B cell (primary cell): ENCODE measurements at regions not wholly inside any gene's neighbourhood (a gene's known extent, or its start where the extent isn't known, plus 50 kb on each side); places are given as distances from the start of the nearest gene placed in this dataset.

Experiments
- ATAC-seq: fragments of 200-7000 bp; cut with Tn5 transposase; one replicate; pipeline ENCODE4 v1.10.0; 2021; ENCODE audit warnings: low read depth, mild to moderate bottlenecking, moderate number of reproducible peaks, moderate library complexity
- CTCF ChIA-PET: fragments of 350-600 bp; sonication (Branson Sonifier 250); formaldehyde crosslinking; loops from one replicate; lab custom pipeline; 2021; ENCODE audit warnings: antibody characterized with exemption, inconsistent platforms; lab: Charles Lee
- POLR2A ChIA-PET: fragments of 350-600 bp; sonication (Branson Sonifier 250); formaldehyde crosslinking; loops from one replicate; lab custom pipeline; 2021; ENCODE audit warnings: antibody characterized with exemption; lab: Charles Lee
- DNase-seq: peaks from one replicate; pipeline ENCODE4 v3.0.0; 2013
- H2AFZ ChIP-seq: 2 replicates; pipeline ENCODE4 v1.6.1; 2012; ENCODE audit warnings: mild to moderate bottlenecking, low read depth, low read length; ENCODE audit not compliant: insufficient read depth, poor library complexity, severe bottlenecking
- H3K27ac ChIP-seq, 2 donors: 1 replicate in 1 of 2; 2 replicates in 1 of 2; pipeline ENCODE4 v1.5.1; 2012 to 2013; ENCODE audit warnings: low read length in 2 of 2, mild to moderate bottlenecking in 2 of 2, moderate library complexity in 1 of 2
- H3K27me3 ChIP-seq, 4 experiments: fragments of 200-600 bp in 1 of 4; sonication (generic) in 1 of 4; replicated peaks in 1 of 4; 1 replicate in 2 of 4; 2 replicates in 2 of 4; pipeline versions ENCODE4 v1.6.1 to v1.7.0; 2013 to 2016; ENCODE audit warnings: low read length in 3 of 4, mild to moderate bottlenecking in 2 of 4, mixed read lengths in 1 of 4, moderate library complexity in 1 of 4; ENCODE audit not compliant: insufficient read depth in 4 of 4, control insufficient read depth in 3 of 4; ENCODE audit errors: control extremely low read depth in 1 of 4
- H3K36me3 ChIP-seq, 2 experiments: replicated peaks in 1 of 2; 1 replicate in 1 of 2; 2 replicates in 1 of 2; pipeline versions ENCODE4 v1.6.1 to v1.7.1; 2013; ENCODE audit warnings: low read length in 1 of 2; ENCODE audit not compliant: insufficient read depth in 2 of 2, control insufficient read depth in 1 of 2; ENCODE audit errors: control extremely low read depth in 1 of 2, extremely low read depth in 1 of 2
- H3K4me1 ChIP-seq, 2 donors: fragments of 200-600 bp in 1 of 2; sonication (generic) in 1 of 2; 1 replicate in 1 of 2; 2 replicates in 1 of 2; pipeline versions ENCODE4 v1.5.1 to v1.6.1; 2013 to 2017; ENCODE audit warnings: low read length in 2 of 2; ENCODE audit not compliant: control insufficient read depth in 2 of 2, insufficient read depth in 2 of 2
- H3K4me2 ChIP-seq: replicated peaks from 2 replicates; pipeline ENCODE3; 2012; ENCODE audit warnings: mild to moderate bottlenecking, low read depth, low read length; ENCODE audit not compliant: poor library complexity, severe bottlenecking
- H3K4me3 ChIP-seq, 5 experiments: fragments of 200-600 bp in 1 of 5; sonication (generic) in 1 of 5; 1 replicate in 3 of 5; 2 replicates in 2 of 5; pipeline versions ENCODE4 v1.5.1 to v1.7.0; 2011 to 2016; ENCODE audit warnings: low read length in 4 of 5, mild to moderate bottlenecking in 4 of 5, low read depth in 2 of 5, control low read depth in 1 of 5, moderate library complexity in 1 of 5; ENCODE audit not compliant: insufficient read depth in 1 of 5; ENCODE audit errors: control extremely low read depth in 1 of 5, extremely low read depth in 1 of 5
- H3K79me2 ChIP-seq: fragments of 200-600 bp; sonication (generic); one replicate; pipeline ENCODE4 v1.6.0; 2016; ENCODE audit warnings: low read length; ENCODE audit not compliant: control insufficient read depth, insufficient read depth
- H3K9ac ChIP-seq: fragments of 200-600 bp; sonication (generic); 2 replicates; pipeline ENCODE4 v1.6.1; 2017; ENCODE audit warnings: mild to moderate bottlenecking, low read length, moderate library complexity
- H3K9me3 ChIP-seq, 3 donors: one replicate each; pipeline versions ENCODE4 v1.6.1 to v1.7.1; 2013; ENCODE audit warnings: low read length in 2 of 3; ENCODE audit not compliant: control insufficient read depth in 2 of 3, insufficient read depth in 1 of 3; ENCODE audit errors: control extremely low read depth in 1 of 3
- H4K20me1 ChIP-seq: 2 replicates; pipeline ENCODE4 v1.6.0; 2012; ENCODE audit warnings: mild to moderate bottlenecking, low read length; ENCODE audit not compliant: insufficient read depth, control insufficient read depth, poor library complexity, severe bottlenecking
- H3K27ac Mint-ChIP-seq: one replicate; pipeline ENCODE4 v1.8.0; 2021; ENCODE audit warnings: mixed read lengths
- H3K27me3 Mint-ChIP-seq: one replicate; pipeline ENCODE4 v1.8.0; 2021; ENCODE audit warnings: mixed read lengths
- H3K4me1 Mint-ChIP-seq: one replicate; pipeline ENCODE4 v1.8.0; 2021; ENCODE audit warnings: mixed read lengths
- H3K4me3 Mint-ChIP-seq: one replicate; pipeline ENCODE4 v1.8.0; 2021; ENCODE audit warnings: mixed read lengths
- H3K9me3 Mint-ChIP-seq: one replicate; pipeline ENCODE4 v1.8.0; 2022; ENCODE audit warnings: mixed read lengths; ENCODE audit not compliant: insufficient read depth
- EZH2 ChIP-seq: IDR thresholded peaks from 2 replicates; pipeline ENCODE4 v1.6.1; 2012; ENCODE audit warnings: borderline replicate concordance, low read depth, mild to moderate bottlenecking, moderate library complexity, low read length; ENCODE audit not compliant: insufficient read depth, poor library complexity, severe bottlenecking
- WGBS: methylation state at CpG from one replicate; pipeline ENCODE4 v1.1.5; 2013; ENCODE audit warnings: missing lambda C conversion rate; ENCODE audit not compliant: insufficient coverage; 5-methylcytosine and 5-hydroxymethylcytosine counted together
- intact Hi-C: fragments of 100-400 bp; cut with micrococcal nuclease; formaldehyde crosslinking; loops from one replicate; pipeline ENCODE4 v1.10.0; 2022
- TF ChIP-seq, protein P1 (sequence below): fragments of 200-600 bp; IDR thresholded peaks from one replicate; pipeline ENCODE4 v1.8.0; 2022; ENCODE audit warnings: antibody characterized with exemption, mild to moderate bottlenecking

DNA sequence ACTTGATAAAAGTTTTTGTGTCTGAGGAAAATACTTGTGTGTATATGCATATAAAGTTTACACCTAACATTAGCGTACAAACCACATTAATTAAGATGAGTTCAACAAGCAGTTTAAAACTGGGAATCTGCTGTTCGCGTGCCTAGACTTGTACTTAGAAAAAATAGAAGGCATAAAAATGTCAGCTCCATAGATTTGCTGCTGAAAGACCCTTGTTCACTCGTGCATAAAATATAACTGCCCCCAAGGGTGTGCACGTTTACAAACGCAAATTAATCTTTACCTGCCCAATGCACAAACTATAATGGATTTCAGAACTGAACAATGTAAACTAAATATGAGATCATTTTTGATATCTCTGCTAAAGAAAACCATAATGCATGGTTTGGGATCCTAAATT, 392.3 kb upstream of the ADGRL2 start:
- Mint-ChIP-seq H3K27me3 (no peaks in the 10 kb centered on the region), H3K4me1 (no peaks in the 10 kb centered on the region), H3K9me3 (no peaks in the 10 kb centered on the region), H3K4me3 (no peak overlapping the region), H3K27ac (no peak overlapping the region)
- H3K27ac ChIP-seq = no peak overlapping the region
- intact Hi-C loops = no loop called here
- H3K9me3 ChIP-seq = no peaks in the 10 kb centered on the region
- no peak overlapping the region for H2AFZ ChIP-seq
- TF ChIP-seq EZH2 = no peak
- TF ChIP-seq, protein P1, sequence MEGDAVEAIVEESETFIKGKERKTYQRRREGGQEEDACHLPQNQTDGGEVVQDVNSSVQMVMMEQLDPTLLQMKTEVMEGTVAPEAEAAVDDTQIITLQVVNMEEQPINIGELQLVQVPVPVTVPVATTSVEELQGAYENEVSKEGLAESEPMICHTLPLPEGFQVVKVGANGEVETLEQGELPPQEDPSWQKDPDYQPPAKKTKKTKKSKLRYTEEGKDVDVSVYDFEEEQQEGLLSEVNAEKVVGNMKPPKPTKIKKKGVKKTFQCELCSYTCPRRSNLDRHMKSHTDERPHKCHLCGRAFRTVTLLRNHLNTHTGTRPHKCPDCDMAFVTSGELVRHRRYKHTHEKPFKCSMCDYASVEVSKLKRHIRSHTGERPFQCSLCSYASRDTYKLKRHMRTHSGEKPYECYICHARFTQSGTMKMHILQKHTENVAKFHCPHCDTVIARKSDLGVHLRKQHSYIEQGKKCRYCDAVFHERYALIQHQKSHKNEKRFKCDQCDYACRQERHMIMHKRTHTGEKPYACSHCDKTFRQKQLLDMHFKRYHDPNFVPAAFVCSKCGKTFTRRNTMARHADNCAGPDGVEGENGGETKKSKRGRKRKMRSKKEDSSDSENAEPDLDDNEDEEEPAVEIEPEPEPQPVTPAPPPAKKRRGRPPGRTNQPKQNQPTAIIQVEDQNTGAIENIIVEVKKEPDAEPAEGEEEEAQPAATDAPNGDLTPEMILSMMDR = no peak
- WGBS = 100% methylated on average over 2 of the region's 6 CpGs
- H3K4me3 ChIP-seq = no peak overlapping the region
- H4K20me1 ChIP-seq = no peaks in the 10 kb centered on the region
- CTCF ChIA-PET = no interaction called here
- DNase-seq (no peak), ATAC-seq (no peak)
- no peak overlapping the region for H3K4me2 ChIP-seq
- H3K9ac ChIP-seq = no peak overlapping the region
- no peaks in the 10 kb centered on the region for H3K79me2 ChIP-seq
- POLR2A ChIA-PET = no interaction called here
- H3K36me3 ChIP-seq = no peaks in the 10 kb centered on the region
- no peaks in the 10 kb centered on the region for H3K4me1 ChIP-seq
- H3K27me3 ChIP-seq = no peaks in the 10 kb centered on the region

- no peaks in the 10 kb centered on the region for H3K79me2 ChIP-seq
- ATAC-seq (no peak), DNase-seq (no peak)
- no peaks in the 10 kb centered on the region for H4K20me1 ChIP-seq
- H3K9me3 ChIP-seq = no peaks in the 10 kb centered on the region
- no peak for TF ChIP-seq EZH2
- TF ChIP-seq, protein P1 = no peak
- Mint-ChIP-seq H3K9me3 (no peaks in the 10 kb centered on the region), H3K27me3 (no peaks in the 10 kb centered on the region), H3K4me1 (no peaks in the 10 kb centered on the region), H3K27ac (no peak overlapping the region), H3K4me3 (no peak overlapping the region)
- no peak overlapping the region for H3K27ac ChIP-seq
- H3K36me3 ChIP-seq = no peaks in the 10 kb centered on the region
- H3K4me2 ChIP-seq = no peak overlapping the region
- H3K27me3 ChIP-seq = no peaks in the 10 kb centered on the region
- WGBS = 100% methylated on average over 1 of the region's 5 CpGs
- no peak overlapping the region for H3K4me3 ChIP-seq
- ChIA-PET CTCF (no interaction called here), POLR2A (no interaction called here)
- intact Hi-C loops = no loop called here
- no peak overlapping the region for H3K9ac ChIP-seq
- no peaks in the 10 kb centered on the region for H3K4me1 ChIP-seq
- no peak overlapping the region for H2AFZ ChIP-seq
Observed at GRCh38 chr1:81407000-81407821, 393.5 kb upstream of the ADGRL2 start.
